ENCODE measurements at regions not wholly inside any gene's neighbourhood (a gene's known extent, or its start where the extent isn't known, plus 50 kb on each side); places are given as distances from the start of the nearest gene placed in this dataset.
"Not testable (repeated sequence)": the region's sequence is repeated elsewhere in the genome, so short reads cannot be mapped to it uniquely, and the experiment has no call there.

- TF ChIP-seq CTCF (conservative IDR thresholded peaks at IDR 0.05; ENCODE audit: low read length); EZH2phosphoT487 (IDR thresholded peaks at IDR 0.05; ENCODE audit: borderline replicate concordance): not testable (repeated sequence)
These were observed 139.3 kb downstream of the USP22 start for GRCh38 chr17:20903549-20903948.

All from Loucy (cell line).